H1 (cell line): ENCODE measurements at regions not wholly inside any gene's neighbourhood (a gene's known extent, or its start where the extent isn't known, plus 50 kb on each side); places are given as distances from the start of the nearest gene placed in this dataset.
A peak's percentile ranks its signal among the peaks of the same experiment; 100 is the strongest.

ENCODE experiments used
- CTCF ChIA-PET: fragments of 300-600 bp; sonication (Branson Sonifier 250); formaldehyde crosslinking; loops from one replicate; lab custom pipeline; 2021; ENCODE audit not compliant: partially characterized antibody; lab: Charles Lee
- POLR2A ChIA-PET: fragments of 300-600 bp; sonication (Branson Sonifier 250); formaldehyde crosslinking; loops from one replicate; lab custom pipeline; 2021; ENCODE audit warnings: inconsistent platforms; ENCODE audit not compliant: partially characterized antibody; lab: Charles Lee
- DNase-seq, 2 experiments: peaks; one replicate each; pipeline versions ENCODE4 v3.0.0 to v3.0.0-alpha.2; 2010 to 2022; ENCODE audit warnings: low spot score in 2 of 2, low read depth in 1 of 2, mixed read lengths in 1 of 2
- FAIRE-seq: peaks from 2 replicates; lab custom pipeline; 2011; peaks lifted over from hg19 to GRCh38; lab: Jason Lieb, UNC
- H2AFZ ChIP-seq: 2 replicates; pipeline ENCODE4 v1.8.1; 2012; ENCODE audit warnings: low read length, inconsistent platforms
- H2AK5ac ChIP-seq: 2 replicates; pipeline ENCODE4 v1.6.1; 2013; ENCODE audit warnings: low read depth, low read length
- H2BK120ac ChIP-seq: replicated peaks from 2 replicates; pipeline ENCODE3; 2013; ENCODE audit warnings: low read depth, low read length, inconsistent platforms
- H2BK12ac ChIP-seq: 2 replicates; pipeline ENCODE4 v1.6.1; 2013; ENCODE audit warnings: low read depth, low read length
- H2BK15ac ChIP-seq: 2 replicates; pipeline ENCODE4 v1.6.1; 2013; ENCODE audit warnings: low read length
- H2BK20ac ChIP-seq: 2 replicates; pipeline ENCODE4 v1.6.1; 2013; ENCODE audit warnings: low read length
- H2BK5ac ChIP-seq: 2 replicates; pipeline ENCODE4 v1.6.1; 2013; ENCODE audit warnings: low read depth, low read length
- H3K14ac ChIP-seq: 2 replicates; pipeline ENCODE4 v1.6.1; 2013; ENCODE audit warnings: inconsistent platforms; ENCODE audit not compliant: insufficient read length
- H3K18ac ChIP-seq: 2 replicates; pipeline ENCODE4 v1.6.1; 2013; ENCODE audit warnings: low read length; ENCODE audit errors: extremely low read depth
- H3K23ac ChIP-seq: 2 replicates; pipeline ENCODE4 v1.6.1; 2013; ENCODE audit warnings: inconsistent platforms; ENCODE audit not compliant: insufficient read length
- H3K23me2 ChIP-seq: 2 replicates; pipeline ENCODE4 v1.6.1; 2013; ENCODE audit warnings: low read depth, low read length
- H3K27ac ChIP-seq: 2 replicates; pipeline ENCODE4 v1.6.1; 2011; ENCODE audit warnings: low read depth, low read length, inconsistent platforms
- H3K27me3 ChIP-seq, 4 experiments: replicated peaks in 1 of 4; 1 replicate in 1 of 4; 2 replicates in 3 of 4; pipeline versions ENCODE4 v1.6.1 to v1.8.1; 2011 to 2013; ENCODE audit warnings: low read length in 3 of 4, mild to moderate bottlenecking in 3 of 4, inconsistent platforms in 2 of 4, mixed read lengths in 2 of 4, moderate library complexity in 1 of 4; ENCODE audit not compliant: control insufficient read depth in 3 of 4, insufficient read depth in 3 of 4; ENCODE audit errors: extremely low read depth in 1 of 4
- H3K36me3 ChIP-seq, 4 experiments: 2 replicates each; pipeline versions ENCODE4 v1.6.1 to v1.8.1; 2011 to 2013; ENCODE audit warnings: mild to moderate bottlenecking in 4 of 4, low read length in 3 of 4, moderate library complexity in 2 of 4, control low read depth in 1 of 4, inconsistent platforms in 1 of 4; ENCODE audit not compliant: insufficient read depth in 4 of 4, control insufficient read depth in 2 of 4
- H3K4ac ChIP-seq: replicated peaks from 2 replicates; pipeline ENCODE3; 2013; ENCODE audit warnings: low read length, low read depth, mixed read lengths, inconsistent platforms; ENCODE audit not compliant: insufficient read length
- H3K4me1 ChIP-seq, 4 experiments: replicated peaks in 1 of 4; 1 replicate in 1 of 4; 2 replicates in 3 of 4; pipeline versions ENCODE4 v1.6.1 to v1.8.1; 2011 to 2013; ENCODE audit warnings: low read length in 3 of 4, inconsistent platforms in 2 of 4, mixed read lengths in 1 of 4; ENCODE audit not compliant: insufficient read depth in 4 of 4, control insufficient read depth in 3 of 4
- H3K4me2 ChIP-seq, 2 experiments: 2 replicates each; pipeline versions ENCODE4 v1.6.1 to v1.8.1; 2011 to 2013; ENCODE audit warnings: low read depth in 2 of 2, low read length in 2 of 2, control low read depth in 1 of 2, inconsistent platforms in 1 of 2, mild to moderate bottlenecking in 1 of 2; ENCODE audit not compliant: insufficient read depth in 1 of 2
- H3K4me3 ChIP-seq, 4 experiments: fragments of 200-600, 300-600 bp in 1 of 4; sonication (generic), shearing (Covaris generic), sonication (Bioruptor Twin) in 1 of 4; 2 replicates each; pipeline versions ENCODE4 v1.5.1 to v1.8.1; 2011 to 2016; ENCODE audit warnings: low read length in 4 of 4, low read depth in 3 of 4, control low read depth in 2 of 4, inconsistent platforms in 2 of 4, mild to moderate bottlenecking in 2 of 4, mixed read lengths in 1 of 4, moderate library complexity in 1 of 4; ENCODE audit not compliant: insufficient read depth in 2 of 4; ENCODE audit errors: extremely low read depth in 1 of 4
- H3K56ac ChIP-seq: replicated peaks from 2 replicates; pipeline ENCODE3; 2013; ENCODE audit warnings: low read depth, mild to moderate bottlenecking, mixed read lengths, low read length, inconsistent platforms; ENCODE audit not compliant: insufficient read length
- H3K79me1 ChIP-seq: 2 replicates; pipeline ENCODE4 v1.6.1; 2013; ENCODE audit warnings: low read depth, low read length, control low read depth
- H3K79me2 ChIP-seq, 2 experiments: 2 replicates each; pipeline versions ENCODE4 v1.6.1 to v1.8.1; 2012 to 2013; ENCODE audit warnings: low read length in 2 of 2, mild to moderate bottlenecking in 2 of 2, inconsistent platforms in 1 of 2; ENCODE audit not compliant: insufficient read depth in 2 of 2, control insufficient read depth in 1 of 2
- H3K9ac ChIP-seq, 4 experiments: replicated peaks in 1 of 4; 1 replicate in 1 of 4; 2 replicates in 3 of 4; pipeline versions ENCODE4 v1.6.1 to v1.8.1; 2011 to 2013; ENCODE audit warnings: low read depth in 3 of 4, low read length in 3 of 4, control low read depth in 2 of 4, mild to moderate bottlenecking in 2 of 4, moderate library complexity in 2 of 4, inconsistent platforms in 1 of 4; ENCODE audit errors: extremely low read depth in 1 of 4
- H3K9me3 ChIP-seq, 2 experiments: 2 replicates each; pipeline versions ENCODE4 v1.6.1 to v1.8.1; 2012 to 2013; ENCODE audit warnings: mild to moderate bottlenecking in 2 of 2, moderate library complexity in 2 of 2, control low read depth in 1 of 2, inconsistent platforms in 1 of 2, low read depth in 1 of 2, low read length in 1 of 2, mixed read lengths in 1 of 2; ENCODE audit not compliant: insufficient read depth in 2 of 2
- H4K20me1 ChIP-seq, 2 experiments: replicated peaks in 1 of 2; 2 replicates each; pipeline versions ENCODE3 to v1.8.1; 2011 to 2013; ENCODE audit warnings: inconsistent platforms in 2 of 2, low read length in 2 of 2, mild to moderate bottlenecking in 1 of 2; ENCODE audit not compliant: insufficient read depth in 2 of 2, control insufficient read depth in 1 of 2
- H4K5ac ChIP-seq: 2 replicates; pipeline ENCODE4 v1.6.1; 2013; ENCODE audit warnings: low read length, low read depth, mixed read lengths, inconsistent platforms; ENCODE audit not compliant: insufficient read length
- H4K8ac ChIP-seq: 2 replicates; pipeline ENCODE4 v1.8.0; 2013; ENCODE audit warnings: mild to moderate bottlenecking, moderate library complexity, low read length, inconsistent platforms; ENCODE audit not compliant: insufficient read depth; ENCODE audit errors: extremely low read depth
- H4K91ac ChIP-seq: replicated peaks from 2 replicates; pipeline ENCODE3; 2013; ENCODE audit warnings: low read length, mixed read lengths, inconsistent platforms; ENCODE audit not compliant: insufficient read length
- ATF2 ChIP-seq: IDR thresholded peaks from 2 replicates; pipeline ENCODE4 v1.6.1; 2012; ENCODE audit warnings: low read length, inconsistent platforms
- CREB1 ChIP-seq: IDR thresholded peaks from 2 replicates; pipeline ENCODE4 v1.6.1; 2012; ENCODE audit warnings: inconsistent platforms
- EP300 ChIP-seq, 2 experiments: IDR thresholded peaks; 1 replicate in 1 of 2; 2 replicates in 1 of 2; pipeline ENCODE4 v1.6.1; 2011 to 2012; ENCODE audit warnings: low read depth in 2 of 2, low read length in 2 of 2, mild to moderate bottlenecking in 2 of 2, borderline replicate concordance in 1 of 2, inconsistent platforms in 1 of 2, moderate library complexity in 1 of 2
- HDAC2 ChIP-seq, 2 experiments: fragments of 300-600 bp in 1 of 2; sonication (generic) in 1 of 2; IDR thresholded peaks; 2 replicates each; pipeline ENCODE4 v1.6.1; 2011 to 2012; ENCODE audit warnings: low read depth in 2 of 2, low read length in 2 of 2, mild to moderate bottlenecking in 2 of 2, moderate library complexity in 2 of 2, borderline replicate concordance in 1 of 2, inconsistent platforms in 1 of 2
- MAX ChIP-seq: IDR thresholded peaks from 2 replicates; pipeline ENCODE4 v1.6.1; 2012; ENCODE audit warnings: inconsistent platforms
- SAP30 ChIP-seq: fragments of 300-600 bp; sonication (generic); IDR thresholded peaks from 2 replicates; pipeline ENCODE4 v1.7.1; 2012; ENCODE audit warnings: low read length, moderate library complexity, mild to moderate bottlenecking, inconsistent platforms; ENCODE audit not compliant: insufficient read depth, insufficient replicate concordance
- SIRT6 ChIP-seq: IDR thresholded peaks from one replicate; pipeline ENCODE4 v1.7.1; 2012; ENCODE audit warnings: low read length, inconsistent platforms
- SP1 ChIP-seq: IDR thresholded peaks from 2 replicates; pipeline ENCODE4 v1.6.1; 2011; ENCODE audit warnings: low read depth, low read length
- WGBS, 2 experiments: shearing (Covaris generic) in 1 of 2; methylation state at CpG; one replicate each; pipeline versions ENCODE4 v1.1.6 to v1.1.7; 2013 to 2015; ENCODE audit warnings: low lambda C conversion rate in 2 of 2, mixed read lengths in 2 of 2, inconsistent platforms in 1 of 2, low coverage in 1 of 2, missing lambda C conversion rate in 1 of 2; ENCODE audit not compliant: insufficient replicate concordance in 2 of 2, insufficient coverage in 1 of 2, insufficient read length in 1 of 2; ENCODE audit errors: extremely low coverage in 1 of 2, missing lambda C conversion rate in 1 of 2; 5-methylcytosine and 5-hydroxymethylcytosine counted together

GRCh38 chr6:27138837-27139755, 108.4 kb upstream of the PRSS16 start:
- Histone ChIP-seq H2BK12ac (no peak overlapping the region), H2BK120ac (no peak overlapping the region), H3K27ac (peak overlapping the region; percentile 95), H4K5ac (peak overlapping the region; percentile 98), H3K4ac (no peak overlapping the region), H3K36me3 (peaks cover 0 to 5% (median 0%) of the 10 kb centered on the region in 4 experiments; a peak in 1 of 8 replicates), H3K27me3 (no peaks in the 10 kb centered on the region), H2BK20ac (no peak overlapping the region), H3K4me3 (peak overlapping the region; percentile 50 to 95 (median 70)), H3K9ac (peak overlapping the region; percentile 71 to 95 (median 92)), H3K56ac (peak overlapping the region; percentile 88), H2AK5ac (no peak overlapping the region; the same call in 1 of the 2 replicates), H4K8ac (peak overlapping the region; percentile 90; the same call in 1 of the 2 replicates), H2BK15ac (no peak overlapping the region), H3K14ac (no peak overlapping the region), H3K18ac (peak overlapping the region; percentile 81), H3K79me2 (peaks cover 0 to 34% of the 10 kb centered on the region in 2 experiments; a peak in 2 of 4 replicates), H4K91ac (no peak overlapping the region), H3K9me3 (no peaks in the 10 kb centered on the region), H2AFZ (no peak overlapping the region), H3K4me2 (peak overlapping the region; percentile 58 to 64), H4K20me1 (no peaks in the 10 kb centered on the region), H3K4me1 (peaks cover 0 to 10% (median 4%) of the 10 kb centered on the region in 4 experiments; a peak in 5 of 7 replicates), H2BK5ac (peak overlapping the region; percentile 86), H3K79me1 (no peaks in the 10 kb centered on the region), H3K23ac (no peak overlapping the region), H3K23me2 (no peaks in the 10 kb centered on the region; the same call in none of the 2 replicates)
- POLR2A ChIA-PET: interaction anchor here (0.7 to 21.6 kb wide), 49 partner anchors 9 to 1112 kb away, joined by 3 to 587 read pairs (median 6); a partner anchor contains a TSS
- CTCF ChIA-PET: interaction anchor here (0.5 to 1.2 kb wide), 2 partner anchors 8 to 123 kb away, joined by 3 to 8 read pairs; a partner anchor contains a TSS
- DNase-seq (peak; percentile 91 to 92), FAIRE-seq (no peak)
- WGBS, 2 experiments: 2% methylated on average over 36 of the region's 36 CpGs; no CpG with 5 or more reads in 1 of the 2 experiments
- TF ChIP-seq ATF2 (peak; percentile 95), CREB1 (no peak; the same call in 1 of the 2 replicates), HDAC2 (IDR thresholded peaks at IDR 0.05; ENCODE audit: borderline replicate concordance in 1 of 2, low read depth in 2 of 2, low read length in 2 of 2) (peak; percentile 44 to 87; a peak in 1 of 4 replicates), SIRT6 (peak; percentile 76), SAP30 (peak; percentile 61), EP300 (IDR thresholded peaks at IDR 0.05; ENCODE audit: borderline replicate concordance in 1 of 2, low read depth in 2 of 2, low read length in 2 of 2) (peak; percentile 40 to 99), SP1 (peak; percentile 96), MAX (peak; percentile 52; the same call in 1 of the 2 replicates)
